ENCODE measurements at regions not wholly inside any gene's neighbourhood (a gene's known extent, or its start where the extent isn't known, plus 50 kb on each side); places are given as distances from the start of the nearest gene placed in this dataset.

DNA sequence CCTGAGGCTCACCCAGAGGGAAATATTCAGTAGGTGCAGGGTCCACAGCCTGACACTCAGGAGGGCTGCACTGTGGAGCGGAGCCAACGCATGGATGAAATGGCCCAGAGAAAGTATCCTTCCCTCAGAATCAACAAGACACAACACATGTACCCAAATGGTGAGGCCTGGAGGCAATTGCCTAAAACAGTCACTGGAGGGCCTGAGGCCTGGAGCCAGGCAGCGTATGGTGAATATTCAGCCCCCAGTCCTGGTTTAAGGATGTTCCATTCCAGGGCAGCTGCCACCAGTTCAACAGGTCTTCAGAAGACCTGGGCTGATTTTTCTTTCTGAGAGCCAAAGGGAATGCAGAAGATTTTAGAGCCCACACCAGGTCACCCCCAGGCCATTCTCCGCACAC, 264.8 kb downstream of the INSC start:
- no peak for DNase-seq (ENCODE audit: low read depth)

DNA sequence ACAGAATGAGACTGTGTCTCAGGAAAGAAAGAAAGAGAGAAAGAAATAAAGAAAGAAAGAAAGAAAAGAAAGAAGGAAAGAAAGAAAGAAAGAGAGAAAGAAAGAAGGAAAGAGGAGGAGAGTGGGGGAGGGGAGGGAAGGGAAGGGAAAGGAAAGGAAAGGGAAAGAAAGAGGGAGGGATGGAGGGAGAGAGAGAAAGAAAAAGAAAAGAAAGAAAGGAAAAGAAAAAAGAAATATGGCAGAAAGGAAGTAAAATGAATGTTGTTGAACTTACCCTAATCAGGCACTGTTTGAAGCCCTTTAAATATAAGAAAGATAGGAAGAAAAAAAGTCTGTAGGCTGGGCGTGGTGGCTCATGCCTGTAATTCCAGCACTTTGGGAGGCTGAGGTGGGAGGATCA, 276.1 kb downstream of the INSC start:
- DNase-seq (ENCODE audit: low read depth), result no peak

- DNase-seq (ENCODE audit: low read depth), result no peak
Observed at GRCh38 chr11:15396778-15397177, 282.1 kb downstream of the INSC start.

DNA sequence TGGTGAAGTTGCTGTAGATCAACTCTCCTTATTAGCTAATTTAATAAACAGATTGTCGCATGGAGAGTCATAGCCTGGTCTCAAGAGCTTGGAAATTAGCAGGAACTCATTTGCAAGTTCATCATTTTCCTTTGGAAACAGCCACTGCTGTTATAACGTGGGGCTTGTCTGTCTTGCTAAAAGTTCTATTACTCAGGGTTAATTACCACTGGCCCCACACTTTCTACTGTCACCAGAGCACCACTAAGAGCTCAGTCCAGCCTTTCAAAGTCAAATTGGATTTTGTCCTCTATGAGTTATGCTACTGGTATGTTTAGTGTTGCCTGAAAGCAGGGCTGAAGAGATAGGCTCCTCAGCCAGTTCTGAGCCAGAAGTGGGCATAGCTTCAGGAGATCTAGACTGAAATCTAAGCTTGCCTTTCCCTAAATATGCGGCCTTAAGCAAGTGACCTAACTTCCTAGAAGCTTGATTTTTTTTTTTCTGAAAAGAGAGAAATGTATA, 292.2 kb downstream of the INSC start:
- DNase-seq (ENCODE audit: low read depth), result no peak

GRCh38 chr11:15412054-15412453, 297.3 kb downstream of the INSC start:
- DNase-seq (ENCODE audit: low read depth), result no peak

DNA sequence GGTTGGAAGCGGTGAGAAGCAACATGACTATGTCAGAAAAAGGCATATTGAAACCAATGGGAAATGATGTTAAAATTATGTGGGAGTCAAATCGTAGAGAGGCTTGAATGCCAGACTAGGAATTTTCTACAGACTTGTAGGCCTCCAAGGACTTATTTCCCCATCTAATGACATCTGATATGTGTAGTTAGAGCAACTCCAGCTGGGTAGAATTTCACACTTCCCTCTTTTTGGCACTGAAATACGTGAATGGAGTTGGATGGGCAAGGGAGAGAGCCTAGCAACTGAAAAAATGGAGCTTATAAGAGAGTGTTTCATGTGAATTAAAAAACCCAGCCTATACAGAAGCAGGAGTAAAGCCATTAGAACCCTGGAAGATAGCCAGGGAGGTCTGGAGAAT, 304.2 kb downstream of the INSC start:
- DNase-seq (ENCODE audit: low read depth), result no peak

DNA sequence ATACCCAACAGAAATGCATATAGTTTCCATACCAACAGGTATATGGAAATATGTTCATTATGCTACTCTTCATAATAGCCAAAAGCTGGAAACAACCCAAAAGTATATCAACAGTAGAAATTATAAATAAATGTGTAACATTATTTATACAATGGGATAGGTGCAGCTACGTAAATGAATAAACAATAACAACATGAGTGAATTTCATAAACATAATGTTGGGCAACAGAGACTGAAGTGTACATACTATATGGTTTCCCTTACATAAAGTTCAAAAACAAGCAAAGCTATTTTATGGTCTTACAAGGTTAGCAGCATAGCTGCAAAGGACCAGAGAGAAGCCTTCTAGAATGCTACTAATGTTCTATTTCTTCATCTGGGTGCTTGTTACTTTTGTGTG, 305.0 kb downstream of the INSC start:
- DNase-seq (ENCODE audit: low read depth), result no peak

DNA sequence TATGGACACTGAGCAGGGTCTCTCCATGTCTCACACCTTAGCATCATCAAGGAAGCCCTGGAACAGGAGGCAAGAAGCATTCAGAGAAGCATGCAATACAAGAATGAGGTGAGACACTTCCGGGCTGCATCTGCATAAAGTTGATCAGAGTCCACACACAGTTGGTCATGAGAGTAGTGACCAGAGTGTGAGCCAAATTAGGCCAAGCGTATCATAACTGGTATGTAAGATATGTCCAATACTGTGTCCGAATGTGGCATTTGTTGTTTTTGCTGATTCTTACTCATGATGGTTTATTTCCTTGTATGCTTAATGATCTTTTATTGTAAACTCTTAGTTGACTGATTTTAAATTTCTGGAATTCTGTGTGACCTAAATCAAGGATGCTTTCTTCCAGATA, 315.7 kb downstream of the INSC start:
- DNase-seq (ENCODE audit: low read depth), result no peak

- DNase-seq (ENCODE audit: low read depth), result no peak
Observed at GRCh38 chr11:15434529-15434928, 319.8 kb downstream of the INSC start.

DNA sequence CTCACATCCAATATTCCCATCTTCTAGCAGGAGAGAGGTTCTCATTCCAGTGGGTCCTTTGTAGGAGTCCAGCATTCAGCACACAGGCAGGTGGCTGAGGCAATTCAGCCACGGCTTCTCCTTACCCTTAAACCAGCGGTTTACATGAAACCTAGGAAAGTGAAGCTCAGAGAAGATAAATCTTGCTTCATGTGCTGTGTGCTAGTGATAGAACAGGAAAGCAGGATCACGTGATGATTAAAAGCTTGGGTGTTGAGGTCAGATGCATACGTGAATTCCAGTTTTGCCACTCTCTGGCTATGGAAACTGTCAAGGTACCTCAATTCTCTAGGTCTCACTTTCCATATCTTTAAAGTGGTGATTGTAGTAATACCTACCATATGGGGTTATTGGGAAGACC, 331.6 kb downstream of the INSC start:
- no peak for DNase-seq (ENCODE audit: low read depth)

DNA sequence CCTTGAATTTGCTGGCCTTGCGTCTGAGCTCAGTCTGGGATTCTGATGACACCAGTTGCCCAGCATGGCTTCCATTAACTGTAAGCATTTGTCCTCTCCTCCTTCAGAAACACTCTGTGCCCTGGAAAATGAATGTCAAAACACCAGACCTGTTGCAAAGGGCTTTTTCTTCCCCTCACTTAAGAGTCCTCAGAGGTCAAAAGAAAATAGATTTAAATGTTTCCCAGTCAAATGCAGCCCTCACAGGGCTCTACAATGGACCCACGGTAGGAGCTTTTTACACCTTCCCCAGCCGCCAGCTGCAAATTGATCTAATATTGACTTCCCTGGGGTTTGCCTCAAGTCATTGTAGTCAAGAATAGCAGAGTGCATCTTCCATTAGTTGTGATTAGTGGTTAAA, 332.2 kb downstream of the INSC start:
- no peak for DNase-seq (ENCODE audit: low read depth)

DNA sequence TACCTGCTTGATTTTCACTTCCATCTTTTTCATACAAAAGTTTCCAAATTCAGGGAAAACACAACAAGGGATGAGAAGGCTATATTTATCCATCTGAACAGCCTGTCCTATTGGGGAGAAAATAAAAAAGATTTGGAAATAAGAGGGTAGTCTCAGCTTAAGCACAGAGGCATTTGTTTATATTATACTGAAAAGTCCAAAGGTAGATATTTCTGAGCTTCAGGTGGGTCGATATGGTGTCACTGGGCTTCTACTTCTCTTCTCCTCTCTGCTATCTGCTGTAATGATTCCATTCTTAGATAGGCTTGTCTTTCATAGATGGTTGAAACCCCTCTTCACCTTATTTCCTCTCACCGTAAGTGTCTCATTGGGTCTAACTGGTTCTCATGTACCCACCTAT, 337.0 kb downstream of the INSC start:
- no peak for DNase-seq (ENCODE audit: low read depth)

DNA sequence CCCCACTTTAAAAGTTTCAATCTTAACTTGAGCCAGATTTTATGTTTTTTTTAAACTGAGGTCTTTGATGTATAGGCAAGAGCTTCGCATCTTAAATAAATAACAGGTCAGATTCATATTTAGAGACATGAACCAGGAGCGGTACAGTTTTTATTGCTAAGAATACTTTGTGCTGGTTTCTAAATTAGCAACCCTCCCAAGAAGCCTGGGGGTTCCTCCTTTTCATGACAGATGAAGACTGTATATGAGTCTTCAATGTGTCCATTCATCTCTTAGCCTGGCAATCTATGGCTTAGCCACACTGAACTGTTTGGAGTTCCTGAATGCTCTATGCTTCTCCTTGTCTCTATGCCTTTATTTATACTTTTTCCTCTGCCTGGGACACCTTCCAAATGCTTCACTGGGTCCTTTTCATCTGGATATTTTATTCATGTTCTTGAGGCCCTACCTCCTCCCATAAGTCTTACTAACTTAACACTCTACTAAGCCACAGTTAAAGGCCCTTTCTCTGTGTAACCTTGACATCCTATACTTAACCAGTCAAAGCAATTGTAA, 338.6 kb downstream of the INSC start:
- DNase-seq (ENCODE audit: low read depth), result no peak

GRCh38 chr11:15468466-15468865, 353.7 kb downstream of the INSC start:
- no peak for DNase-seq (ENCODE audit: low read depth)

- DNase-seq (ENCODE audit: low read depth), result no peak
Observed at GRCh38 chr11:15471048-15471894, 356.5 kb downstream of the INSC start.

GRCh38 chr11:15471895-15472799, 357.4 kb downstream of the INSC start:
- DNase-seq (ENCODE audit: low read depth), result no peak

DNA sequence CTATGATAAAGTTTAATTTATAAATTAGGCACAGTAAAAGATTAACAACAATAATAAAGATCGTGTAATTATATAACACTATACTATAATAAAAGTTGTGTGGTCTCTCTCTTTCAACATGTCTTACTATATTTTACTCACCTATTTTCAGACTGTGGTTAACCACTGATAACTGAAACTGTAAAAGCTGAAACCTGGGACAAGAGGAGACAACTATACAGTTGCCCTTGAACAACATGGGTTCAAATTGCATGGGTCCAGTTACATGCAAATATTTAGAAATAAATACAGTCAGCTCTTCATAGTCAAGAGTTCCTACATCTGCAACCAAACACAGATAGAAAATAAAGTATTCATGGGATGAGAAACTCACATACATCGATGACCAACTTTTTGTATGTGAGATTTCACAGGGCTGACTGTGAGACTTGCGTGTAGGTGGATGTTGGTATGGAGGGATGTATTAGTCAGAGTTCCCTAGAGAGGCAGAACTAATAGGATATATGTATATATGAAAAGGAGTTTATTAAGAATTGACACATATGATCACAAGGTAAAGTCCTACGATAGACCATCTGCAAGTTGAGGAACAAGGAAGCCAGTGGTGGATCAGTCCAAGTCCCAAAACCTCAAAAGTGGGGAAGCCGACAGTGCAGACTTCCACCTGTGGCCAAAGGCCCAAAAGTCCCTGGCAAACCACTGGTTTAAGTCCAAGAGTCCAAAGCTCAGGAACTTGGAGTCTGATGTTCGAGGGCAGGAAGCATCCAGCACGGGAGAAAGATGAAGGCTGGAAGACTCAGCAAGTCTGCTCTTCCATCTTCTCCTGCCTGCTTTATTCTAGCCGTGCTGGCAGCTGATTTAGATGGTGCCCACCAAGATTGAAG, 359.5 kb downstream of the INSC start:
- DNase-seq (ENCODE audit: low read depth), result no peak

DNA sequence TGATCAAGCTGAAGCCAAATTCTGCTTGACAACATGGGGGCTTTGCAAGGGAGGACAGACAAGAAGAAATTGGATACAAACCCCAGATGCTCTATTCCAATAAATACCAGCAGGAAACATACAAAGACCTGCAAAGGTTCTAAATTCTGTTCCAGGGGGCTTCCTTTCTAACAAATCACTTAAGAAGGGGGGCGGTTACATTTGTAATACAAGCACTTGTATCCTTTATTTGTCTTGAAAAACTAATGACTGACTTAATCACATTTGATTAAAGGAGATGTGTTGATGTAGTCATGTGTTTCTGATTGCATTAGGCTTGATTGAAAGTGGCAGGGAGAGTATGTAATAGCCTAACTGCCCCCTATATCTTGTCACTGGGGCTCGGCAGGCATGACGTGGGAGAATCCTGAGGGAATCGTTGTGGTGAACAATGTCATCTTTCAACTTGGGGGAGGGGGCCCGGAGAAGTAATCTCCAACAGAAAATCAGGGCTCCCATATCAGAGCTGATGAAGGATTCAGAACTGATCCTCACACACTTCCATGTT, 361.7 kb downstream of the INSC start:
- DNase-seq (ENCODE audit: low read depth), result no peak

- DNase-seq (ENCODE audit: low read depth), result no peak
Observed at GRCh38 chr11:15481871-15482270, 367.1 kb downstream of the INSC start.

DNA sequence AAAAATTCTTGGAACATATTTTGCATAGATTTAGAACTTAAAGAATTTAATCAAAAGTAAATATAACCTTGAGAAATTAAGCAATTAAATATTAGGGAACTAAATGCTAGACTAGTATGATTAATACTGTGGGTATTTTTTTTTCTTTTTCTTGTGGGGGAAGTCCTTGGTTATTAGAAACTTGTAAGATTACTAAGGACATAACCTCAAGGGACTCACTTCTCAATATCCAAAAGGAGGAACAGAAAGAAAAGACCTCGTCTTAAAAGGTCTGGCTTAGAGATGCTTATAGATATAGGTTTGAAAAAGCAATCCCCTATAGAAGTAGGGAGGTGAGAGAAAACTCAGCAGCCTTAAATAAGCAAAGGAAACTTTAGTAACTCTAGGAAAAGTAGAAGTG, 368.5 kb downstream of the INSC start:
- DNase-seq (ENCODE audit: low read depth), result no peak

DNA sequence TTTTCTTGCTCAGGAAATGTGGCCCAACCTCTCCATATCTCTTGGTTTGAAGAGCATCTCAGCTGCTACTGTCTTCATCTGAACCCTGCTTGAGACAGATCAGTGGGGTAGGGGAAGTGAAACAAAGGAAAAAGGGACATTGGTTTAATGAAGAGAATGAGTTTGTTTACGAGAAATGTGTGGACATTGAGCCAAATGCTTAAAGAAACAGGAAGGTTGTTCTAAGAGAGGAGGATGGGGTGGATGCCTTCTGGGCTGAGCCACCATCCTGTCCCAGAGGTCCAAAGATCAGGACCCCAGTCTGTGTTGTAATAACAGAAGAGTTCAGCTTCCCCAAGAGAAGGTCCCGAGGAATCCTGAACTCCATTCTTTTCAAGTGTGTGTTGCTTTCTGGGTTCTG, 369.7 kb downstream of the INSC start:
- no peak for DNase-seq (ENCODE audit: low read depth)

All from non-pigmented ciliary epithelial cell (primary cell).